ENCODE measurements at regions not wholly inside any gene's neighbourhood (a gene's known extent, or its start where the extent isn't known, plus 50 kb on each side); places are given as distances from the start of the nearest gene placed in this dataset.

DNA sequence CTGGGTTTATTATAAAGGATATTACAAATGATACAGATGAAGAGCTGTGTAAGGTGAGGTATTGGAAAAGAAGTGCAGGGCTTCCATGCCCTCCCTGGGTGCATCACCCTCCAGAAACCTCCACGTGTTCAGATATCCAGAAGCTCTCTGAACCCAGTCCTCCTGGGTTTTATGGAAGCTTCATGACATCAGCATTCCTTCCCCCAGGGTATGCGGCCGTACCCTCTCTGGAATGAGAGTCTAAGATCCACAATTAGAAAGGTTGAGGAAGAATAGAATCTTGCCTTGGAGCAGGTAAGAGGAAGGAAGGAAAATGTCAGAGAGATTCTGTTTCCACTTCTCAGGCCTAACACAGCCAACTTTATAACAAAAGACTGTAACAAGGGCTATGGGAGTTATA is 208.2 kb upstream of the DCC start:
- TF ChIP-seq CTCF (IDR thresholded peaks at IDR 0.05; ENCODE audit: low read length) (no peak), EZH2 (optimal IDR thresholded peaks at IDR 0.05; ENCODE audit: low read depth, low read length) (no peak)
